ENCODE measurements at regions not wholly inside any gene's neighbourhood (a gene's known extent, or its start where the extent isn't known, plus 50 kb on each side); places are given as distances from the start of the nearest gene placed in this dataset.

- Histone ChIP-seq H3K27me3 (replicated peaks in 1 of 4; ENCODE audit: control insufficient read depth in 3 of 4, extremely low read depth in 1 of 4, insufficient read depth in 3 of 4, low read length in 3 of 4) (no peaks in the 10 kb centered on the region), H3K23ac (ENCODE audit: insufficient read length) (no peak overlapping the region), H3K79me1 (ENCODE audit: low read depth, low read length) (no peaks in the 10 kb centered on the region; the same call in 1 of the 2 replicates), H4K91ac (replicated peaks; ENCODE audit: insufficient read length, low read length) (no peak overlapping the region), H2BK15ac (ENCODE audit: low read length) (no peak overlapping the region), H3K23me2 (ENCODE audit: low read depth, low read length) (no peaks in the 10 kb centered on the region; the same call in 1 of the 2 replicates), H3K4me3 (ENCODE audit: extremely low read depth in 1 of 4, insufficient read depth in 2 of 4, low read depth in 3 of 4, low read length in 4 of 4) (no peak overlapping the region), H2BK20ac (ENCODE audit: low read length) (no peak overlapping the region), H2BK120ac (replicated peaks; ENCODE audit: low read depth, low read length) (no peak overlapping the region), H4K8ac (ENCODE audit: extremely low read depth, insufficient read depth, low read length) (no peak overlapping the region), H3K4me1 (replicated peaks in 1 of 4; ENCODE audit: control insufficient read depth in 3 of 4, insufficient read depth in 4 of 4, low read length in 3 of 4) (0 out of 7 replicates have a peak, but pooled peaks cover 0 to 7% (median 0%) of the 10 kb centered on the region in 4 experiments), H2BK5ac (ENCODE audit: low read depth, low read length) (no peak overlapping the region), H2AFZ (ENCODE audit: low read length) (no peak overlapping the region), H4K20me1 (replicated peaks in 1 of 2; ENCODE audit: control insufficient read depth in 1 of 2, insufficient read depth in 2 of 2, low read length in 2 of 2) (peaks cover 0 to 2% of the 10 kb centered on the region in 2 experiments), H3K4me2 (ENCODE audit: insufficient read depth in 1 of 2, low read depth in 2 of 2, low read length in 2 of 2) (no peak overlapping the region), H3K14ac (ENCODE audit: insufficient read length) (no peak overlapping the region), H2BK12ac (ENCODE audit: low read depth, low read length) (no peak overlapping the region; the same call in 1 of the 2 replicates), H3K18ac (ENCODE audit: extremely low read depth, low read length) (no peak overlapping the region), H3K27ac (ENCODE audit: low read depth, low read length) (no peak overlapping the region), H3K56ac (replicated peaks; ENCODE audit: insufficient read length, low read depth, low read length) (no peak overlapping the region), H4K5ac (ENCODE audit: insufficient read length, low read depth, low read length) (no peak overlapping the region), H3K4ac (replicated peaks; ENCODE audit: insufficient read length, low read depth, low read length) (no peak overlapping the region), H2AK5ac (ENCODE audit: low read depth, low read length) (no peak overlapping the region), H3K9ac (replicated peaks in 1 of 4; ENCODE audit: extremely low read depth in 1 of 4, low read depth in 3 of 4, low read length in 3 of 4) (no peak overlapping the region), H3K9me3 (ENCODE audit: insufficient read depth in 2 of 2, low read depth in 1 of 2, low read length in 1 of 2) (no peaks in the 10 kb centered on the region), H3K36me3 (ENCODE audit: control insufficient read depth in 2 of 4, insufficient read depth in 4 of 4, low read length in 3 of 4) (no peaks in the 10 kb centered on the region; a peak in 1 of 8 replicates), H3K79me2 (ENCODE audit: control insufficient read depth in 1 of 2, insufficient read depth in 2 of 2, low read length in 2 of 2) (peaks cover 0 to 8% of the 10 kb centered on the region in 2 experiments; a peak in 1 of 4 replicates)
- FAIRE-seq (no peak), DNase-seq (ENCODE audit: low read depth in 1 of 2, low spot score in 2 of 2) (no peak)
- 95% methylated on average over 7 of the region's 7 CpGs; no CpG with 5 or more reads in 1 of the 2 experiments for WGBS, 2 experiments (ENCODE audit: extremely low coverage in 1 of 2, insufficient coverage in 1 of 2, insufficient read length in 1 of 2, insufficient replicate concordance in 2 of 2, low coverage in 1 of 2, low lambda C conversion rate in 2 of 2, missing lambda C conversion rate in 1 of 2)
- TF ChIP-seq TEAD4 (IDR thresholded peaks at IDR 0.05; ENCODE audit: low read depth, low read length) (no peak), RXRA (IDR thresholded peaks at IDR 0.05; ENCODE audit: insufficient read depth, low read depth, low read length) (no peak), KDM1A (IDR thresholded peaks at IDR 0.05; ENCODE audit: borderline replicate concordance, low read length) (no peak)
- POLR2A ChIA-PET (ENCODE audit: partially characterized antibody): interaction anchor here (1.3 kb wide), 1 partner anchor 14 kb away, joined by 6 read pairs; no protein-coding TSS in a partner anchor
- CTCF ChIA-PET (ENCODE audit: partially characterized antibody): interaction anchor here (1.2 kb wide), 1 partner anchor 90 kb away, joined by 7 read pairs; no protein-coding TSS in a partner anchor
These were observed 271.7 kb upstream of the NSMCE3 start for GRCh38 chr15:29541309-29541708.

Measured in H1 (cell line).